ENCODE measurements at regions not wholly inside any gene's neighbourhood (a gene's known extent, or its start where the extent isn't known, plus 50 kb on each side); places are given as distances from the start of the nearest gene placed in this dataset.
A peak's percentile ranks its signal among the peaks of the same experiment; 100 is the strongest.

DNA sequence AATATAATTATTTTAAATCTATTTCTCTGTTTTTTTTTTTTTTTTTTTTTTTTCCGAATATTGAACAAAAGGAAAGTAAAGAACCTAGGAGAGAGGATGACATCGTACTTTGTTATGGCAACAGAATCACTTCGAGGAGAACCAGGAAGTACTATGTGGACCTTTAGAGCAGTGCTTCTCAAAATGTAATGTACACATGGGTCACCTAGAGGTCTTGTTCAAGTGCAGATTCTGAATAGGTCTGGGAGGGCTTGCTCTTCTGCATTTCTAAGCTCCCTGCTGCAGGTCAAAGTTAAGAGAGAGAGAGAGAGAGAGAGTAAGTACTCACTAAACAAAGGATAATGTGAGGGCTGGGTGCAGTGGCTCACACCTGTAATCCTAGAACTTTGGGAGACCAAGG is 419.5 kb upstream of the TENM4 start:
- TF ChIP-seq CTCF (IDR thresholded peaks at IDR 0.05): no peak
- no peak for TF ChIP-seq POLR2A (IDR thresholded peaks at IDR 0.05)
- H3K4me1 ChIP-seq: no peaks in the 10 kb centered on the region
- H3K27ac ChIP-seq: no peak overlapping the region
- H3K4me3 ChIP-seq: no peak overlapping the region
- H3K36me3 ChIP-seq: no peaks in the 10 kb centered on the region
- DNase-seq (no peak), ATAC-seq (no peak)
- H3K27me3 ChIP-seq: no peaks in the 10 kb centered on the region
- intact Hi-C loops (cut with DNase I): no loop called here
- no peaks in the 10 kb centered on the region for H3K9me3 ChIP-seq
- 54 to 73% (median 66%) methylated on average over 3 of the region's 3 CpGs for WGBS, 4 donors

DNA sequence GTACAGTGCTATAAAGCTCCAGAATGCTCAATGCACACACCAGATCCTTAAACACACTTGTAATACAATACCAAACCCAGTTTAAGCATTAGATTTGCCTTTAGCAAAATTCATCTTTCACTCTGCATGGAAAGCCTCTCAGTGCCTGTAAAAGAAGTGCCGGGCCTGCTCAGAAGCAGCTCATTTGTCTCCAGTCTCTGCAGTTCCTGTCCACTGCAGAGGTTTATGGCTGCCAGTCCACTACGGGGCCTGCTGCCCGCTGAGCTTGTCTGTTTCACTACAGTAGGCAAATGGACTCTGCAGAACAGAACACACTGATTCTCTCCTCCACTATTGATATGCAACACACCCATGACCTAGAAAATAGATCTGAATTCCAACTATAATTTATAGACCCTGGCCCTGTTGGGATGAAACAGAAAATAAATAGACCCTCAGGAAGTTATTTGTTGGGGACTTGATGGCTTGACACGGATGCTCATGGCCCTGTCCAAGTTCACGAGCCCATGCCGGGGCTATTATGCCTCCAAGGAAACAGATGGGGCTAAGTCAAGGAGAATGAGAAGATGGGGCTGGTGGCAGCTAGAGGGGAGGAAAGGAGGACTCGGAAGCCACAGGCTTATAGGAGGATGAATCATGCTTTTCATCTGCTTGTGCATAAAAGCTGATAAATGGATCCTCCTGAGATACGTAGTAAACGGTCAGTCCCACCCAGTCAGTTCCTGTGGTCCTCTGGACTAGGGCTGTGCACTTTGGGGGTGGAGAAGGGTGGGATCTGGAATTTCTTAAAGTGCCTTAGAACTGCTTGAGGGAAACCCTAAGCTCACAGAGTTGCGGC is 416.8 kb upstream of the TENM4 start:
- intact Hi-C loops (cut with DNase I): no loop called here
- H3K4me1 ChIP-seq: no peaks in the 10 kb centered on the region
- TF ChIP-seq POLR2A (IDR thresholded peaks at IDR 0.05) (no peak), CTCF (IDR thresholded peaks at IDR 0.05) (no peak)
- H3K4me3 ChIP-seq: no peak overlapping the region
- H3K36me3 ChIP-seq: no peaks in the 10 kb centered on the region
- no peaks in the 10 kb centered on the region for H3K9me3 ChIP-seq
- H3K27me3 ChIP-seq: no peaks in the 10 kb centered on the region
- WGBS, 4 donors: 82 to 89% (median 85%) methylated on average over 10 of the region's 10 CpGs
- no peak overlapping the region for H3K27ac ChIP-seq
- no peak for DNase-seq
- no peak for ATAC-seq

DNA sequence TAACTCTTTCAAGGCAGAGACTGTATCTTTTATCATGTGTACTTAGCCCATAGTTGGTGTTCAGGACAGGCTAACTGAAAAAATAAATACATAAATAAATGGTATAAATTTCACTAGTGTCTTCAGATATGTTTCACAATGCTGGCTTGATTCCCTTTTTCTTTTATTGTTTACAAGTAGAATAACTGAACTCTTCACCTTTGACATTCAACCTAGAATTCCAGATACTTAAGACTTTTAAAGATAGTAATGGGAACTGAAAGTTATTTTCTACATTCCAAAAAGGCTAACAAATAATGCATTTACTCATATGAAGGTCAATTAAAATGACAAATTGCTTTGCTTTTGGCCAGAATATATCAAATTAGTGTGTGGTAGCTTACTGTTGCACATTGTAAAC is 411.3 kb upstream of the TENM4 start:
- no peak for TF ChIP-seq CTCF (IDR thresholded peaks at IDR 0.05)
- no peak for TF ChIP-seq POLR2A (IDR thresholded peaks at IDR 0.05)
- DNase-seq (no peak), ATAC-seq (no peak)
- no peaks in the 10 kb centered on the region for H3K27me3 ChIP-seq
- intact Hi-C loops (cut with DNase I): no loop called here
- H3K36me3 ChIP-seq: no peaks in the 10 kb centered on the region
- H3K4me1 ChIP-seq: no peaks in the 10 kb centered on the region
- no peak overlapping the region for H3K27ac ChIP-seq
- H3K9me3 ChIP-seq: no peaks in the 10 kb centered on the region
- H3K4me3 ChIP-seq: no peak overlapping the region

DNA sequence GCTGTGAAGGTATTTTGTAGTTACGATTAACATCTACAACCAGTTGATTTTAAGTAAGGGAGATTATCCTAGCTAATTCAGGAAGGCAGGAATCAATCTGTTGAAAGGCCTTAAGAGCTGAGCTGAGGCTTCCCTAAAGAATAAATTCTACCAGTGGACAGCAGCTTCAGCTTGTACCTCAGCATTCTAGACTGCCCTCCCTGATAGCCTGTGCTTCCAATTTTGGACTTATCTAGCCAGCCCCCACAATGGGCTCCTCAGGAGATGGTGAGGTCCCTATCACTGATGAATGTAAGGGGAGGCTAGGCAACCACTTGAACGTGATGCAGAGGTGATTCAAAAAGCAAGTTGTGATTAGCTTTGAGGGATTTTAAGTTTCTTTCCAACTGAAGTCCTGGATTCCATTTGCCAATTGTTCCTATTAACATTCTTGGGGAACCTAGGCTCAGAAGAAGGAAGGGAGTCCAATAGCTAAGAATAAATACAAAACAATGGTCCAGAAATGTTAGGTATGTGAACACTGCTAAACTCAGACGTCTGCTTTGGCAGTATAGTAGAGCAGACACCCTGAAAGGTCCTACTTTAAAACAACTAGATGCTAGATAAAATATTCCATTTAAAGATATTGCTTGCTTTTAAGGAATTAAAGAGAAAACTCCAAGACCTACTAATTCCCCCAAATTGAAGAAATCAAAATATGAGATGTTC is 404.3 kb upstream of the TENM4 start:
- Histone ChIP-seq H3K4me3 (no peak overlapping the region), H3K4me1 (peaks cover 0 to 12% (median 0%) of the 10 kb centered on the region in 12 donors), H3K27ac (peak overlapping the region in 4 of 12 donors; percentile 14 to 61 (median 47)), H3K9me3 (no peaks in the 10 kb centered on the region), H3K27me3 (no peaks in the 10 kb centered on the region), H3K36me3 (no peaks in the 10 kb centered on the region)
- intact Hi-C loops (cut with DNase I): loop anchor here in 1 of 10 donors (10.0 kb wide), 1 partner anchor 280 kb away; no protein-coding TSS in a partner anchor
- 35 to 45% (median 39%) methylated on average over 3 of the region's 3 CpGs for WGBS, 4 donors
- no peak for TF ChIP-seq CTCF (IDR thresholded peaks at IDR 0.05)
- no peak for TF ChIP-seq POLR2A (IDR thresholded peaks at IDR 0.05)
- no peak for DNase-seq
- peak in 3 of 4 donors; percentile 63 to 94 (median 86) for ATAC-seq

Data from heart left ventricle (tissue), 16 donors.